Astrocyte (in vitro differentiated cells and primary cell): ENCODE measurements at regions not wholly inside any gene's neighbourhood (a gene's known extent, or its start where the extent isn't known, plus 50 kb on each side); places are given as distances from the start of the nearest gene placed in this dataset.

Experiments used
- EZH2 ChIP-seq: IDR thresholded peaks from 2 replicates; pipeline ENCODE4 v1.6.1; 2012; ENCODE audit warnings: mild to moderate bottlenecking, low read length, inconsistent platforms; ENCODE audit not compliant: insufficient read depth
- TF ChIP-seq, protein P1 (sequence below): IDR thresholded peaks from 2 replicates; pipeline ENCODE4 v1.5.1; 2011; ENCODE audit warnings: low read depth, mild to moderate bottlenecking, inconsistent platforms, low read length, moderate library complexity; ENCODE audit not compliant: insufficient read depth

DNA sequence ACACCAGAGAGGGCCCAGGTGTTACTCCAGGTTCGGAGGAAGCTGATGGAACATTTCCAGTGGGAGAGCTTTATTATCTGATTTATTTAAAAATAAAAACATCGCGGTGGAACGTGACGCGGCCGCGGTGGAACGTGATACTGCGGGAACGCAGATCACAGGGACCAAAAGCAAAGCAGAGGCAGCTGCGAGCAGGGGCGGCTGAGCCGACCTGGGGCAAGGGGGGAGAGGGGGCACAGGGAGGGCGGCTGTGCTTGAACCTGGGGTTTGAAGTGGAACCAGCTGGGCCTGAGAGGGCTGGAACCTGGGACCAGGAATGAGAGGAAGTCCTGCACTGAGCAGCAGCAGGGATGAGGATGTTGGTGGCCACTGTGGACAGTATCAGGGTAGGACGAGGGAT lies 583.5 kb upstream of the SALL3 start:
- TF ChIP-seq, protein P1, sequence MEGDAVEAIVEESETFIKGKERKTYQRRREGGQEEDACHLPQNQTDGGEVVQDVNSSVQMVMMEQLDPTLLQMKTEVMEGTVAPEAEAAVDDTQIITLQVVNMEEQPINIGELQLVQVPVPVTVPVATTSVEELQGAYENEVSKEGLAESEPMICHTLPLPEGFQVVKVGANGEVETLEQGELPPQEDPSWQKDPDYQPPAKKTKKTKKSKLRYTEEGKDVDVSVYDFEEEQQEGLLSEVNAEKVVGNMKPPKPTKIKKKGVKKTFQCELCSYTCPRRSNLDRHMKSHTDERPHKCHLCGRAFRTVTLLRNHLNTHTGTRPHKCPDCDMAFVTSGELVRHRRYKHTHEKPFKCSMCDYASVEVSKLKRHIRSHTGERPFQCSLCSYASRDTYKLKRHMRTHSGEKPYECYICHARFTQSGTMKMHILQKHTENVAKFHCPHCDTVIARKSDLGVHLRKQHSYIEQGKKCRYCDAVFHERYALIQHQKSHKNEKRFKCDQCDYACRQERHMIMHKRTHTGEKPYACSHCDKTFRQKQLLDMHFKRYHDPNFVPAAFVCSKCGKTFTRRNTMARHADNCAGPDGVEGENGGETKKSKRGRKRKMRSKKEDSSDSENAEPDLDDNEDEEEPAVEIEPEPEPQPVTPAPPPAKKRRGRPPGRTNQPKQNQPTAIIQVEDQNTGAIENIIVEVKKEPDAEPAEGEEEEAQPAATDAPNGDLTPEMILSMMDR = no peak
- no peak for TF ChIP-seq EZH2
